T1000 (cell line): ENCODE measurements at regions not wholly inside any gene's neighbourhood (a gene's known extent, or its start where the extent isn't known, plus 50 kb on each side); places are given as distances from the start of the nearest gene placed in this dataset.

ENCODE experiments used
- DNase-seq: peaks from one replicate; lab custom pipeline; 2025; ENCODE audit warnings: mixed read lengths; lab: John Stamatoyannopoulos, UW

DNA sequence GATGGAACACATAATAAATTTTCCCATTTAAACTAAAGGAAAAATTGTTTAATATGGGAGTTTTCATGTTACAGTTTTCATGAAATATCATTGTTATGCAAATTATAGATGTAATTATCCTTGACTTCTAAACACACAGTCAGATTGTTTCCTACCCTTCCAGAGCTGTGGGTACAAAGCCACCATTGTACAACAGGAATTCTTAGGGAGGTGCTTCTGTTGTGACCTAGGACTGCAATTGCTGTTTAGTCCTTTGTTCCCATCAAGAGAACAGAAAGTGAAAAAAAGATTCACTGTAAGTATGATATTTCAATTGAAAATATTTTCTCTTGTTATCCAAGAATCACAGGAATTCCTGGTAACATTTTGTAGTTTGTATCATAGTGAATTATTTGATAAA is 455.3 kb upstream of the NAALADL2 start:
- DNase-seq: no peak

DNA sequence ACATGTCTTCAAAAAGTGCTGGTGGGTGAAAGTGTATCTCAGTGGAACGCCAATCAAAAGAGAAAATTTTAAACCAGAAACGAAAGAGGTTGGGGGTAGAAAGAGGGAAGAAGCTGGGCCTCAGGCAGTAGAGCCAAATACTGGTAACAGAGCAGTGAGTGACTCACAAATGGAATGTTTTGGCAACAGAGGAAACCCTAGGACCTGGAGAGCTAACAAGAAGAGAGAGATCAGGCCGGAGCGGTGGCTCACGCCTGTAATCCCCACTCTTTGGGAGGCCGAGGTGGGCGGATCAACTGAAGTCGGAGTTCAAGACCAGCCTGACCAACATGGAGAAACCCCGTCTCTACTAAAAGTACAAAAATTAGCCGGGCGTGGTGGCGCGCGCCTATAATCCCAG is 450.8 kb upstream of the NAALADL2 start:
- DNase-seq: no peak

- no peak for DNase-seq
These were observed 449.9 kb upstream of the NAALADL2 start for GRCh38 chr3:174409086-174409743.

DNA sequence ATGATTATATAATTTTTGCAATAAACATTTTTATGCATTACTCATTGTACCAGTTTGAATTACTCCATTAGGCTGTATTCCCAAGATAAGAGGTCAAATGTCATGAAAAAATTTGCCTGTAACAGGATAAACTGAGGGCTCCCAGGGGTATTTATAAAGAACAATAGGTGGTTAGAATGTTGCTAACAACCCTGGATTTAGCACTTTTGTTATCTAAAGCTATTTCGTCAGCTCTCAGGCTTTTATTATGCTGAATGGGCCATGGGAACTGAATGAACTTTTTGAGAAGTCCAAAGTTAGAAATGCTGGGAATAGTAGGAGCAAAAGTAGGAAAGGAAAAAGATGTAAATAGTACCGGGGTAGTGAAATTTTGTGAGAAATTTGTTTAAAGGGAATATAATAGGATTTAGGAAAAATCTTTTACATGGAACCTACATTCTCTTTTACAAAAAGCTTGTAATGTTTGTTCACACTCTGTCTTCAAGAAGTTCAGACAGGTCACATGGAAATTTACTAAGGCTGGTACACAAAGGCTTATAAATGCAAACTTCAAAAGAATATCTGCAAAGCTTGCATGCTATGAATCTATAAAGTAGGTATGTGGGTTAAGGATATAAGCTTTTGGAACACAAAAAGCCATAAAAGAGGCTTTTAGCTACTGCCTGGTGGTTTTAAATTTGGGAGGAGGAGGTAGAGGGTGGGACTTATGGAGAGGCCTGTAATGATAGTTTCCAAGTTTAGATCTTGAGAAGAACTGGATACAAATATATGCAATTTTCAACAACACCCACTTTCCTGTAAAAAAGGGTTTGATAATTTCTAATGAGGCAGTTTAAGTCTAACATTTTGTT is 445.8 kb upstream of the NAALADL2 start:
- DNase-seq: no peak

- DNase-seq: no peak
These were observed 444.2 kb upstream of the NAALADL2 start for GRCh38 chr3:174414902-174415301.

GRCh38 chr3:174417573-174417972 is 441.6 kb upstream of the NAALADL2 start:
- no peak for DNase-seq

DNA sequence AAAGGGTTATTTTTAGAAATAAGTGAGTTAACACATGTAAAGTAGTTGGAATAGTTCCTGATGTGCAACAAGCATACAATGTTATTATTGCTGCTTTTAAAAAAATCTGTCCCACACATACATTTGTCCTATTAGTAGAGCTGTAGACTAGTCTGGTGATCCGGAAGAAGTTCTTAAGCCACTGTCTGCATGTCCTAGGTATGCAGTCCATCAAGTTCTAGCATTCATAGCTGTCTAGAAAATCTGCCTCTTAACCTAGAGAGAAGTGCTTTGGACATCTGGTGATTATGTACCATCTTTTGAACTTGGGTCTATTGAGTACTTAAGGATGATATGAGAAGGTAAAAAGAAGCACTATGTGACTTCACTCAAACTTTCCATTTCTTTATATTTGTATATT is 439.9 kb upstream of the NAALADL2 start:
- DNase-seq: no peak

DNA sequence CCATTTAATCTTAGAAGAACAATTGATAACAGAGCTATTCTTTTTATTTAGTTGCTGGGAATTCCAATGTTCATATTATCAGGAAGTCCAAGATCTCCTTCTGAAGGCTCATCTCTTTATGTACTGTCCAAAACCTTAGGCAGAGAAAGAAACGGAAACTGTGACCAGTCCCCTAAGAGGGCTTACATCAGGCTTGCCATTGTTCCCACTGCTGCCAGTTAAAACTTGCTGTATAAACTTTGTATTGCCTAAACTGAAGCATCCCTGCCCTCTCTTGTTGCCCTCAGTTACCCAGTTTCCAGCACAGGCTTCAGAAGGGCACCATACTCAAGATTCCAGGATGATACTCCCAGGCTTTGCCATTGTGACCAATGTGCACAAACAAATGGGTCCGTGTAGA is 435.2 kb upstream of the NAALADL2 start:
- DNase-seq: no peak

- no peak for DNase-seq
These were observed 434.5 kb upstream of the NAALADL2 start for GRCh38 chr3:174424656-174425055.

- DNase-seq: no peak
These were observed 433.7 kb upstream of the NAALADL2 start for GRCh38 chr3:174425422-174425821.

- no peak for DNase-seq
These were observed 428.1 kb upstream of the NAALADL2 start for GRCh38 chr3:174430986-174431385.

GRCh38 chr3:174431717-174432116 is 427.4 kb upstream of the NAALADL2 start:
- DNase-seq: no peak

GRCh38 chr3:174436367-174436766 is 422.8 kb upstream of the NAALADL2 start:
- DNase-seq: no peak

DNA sequence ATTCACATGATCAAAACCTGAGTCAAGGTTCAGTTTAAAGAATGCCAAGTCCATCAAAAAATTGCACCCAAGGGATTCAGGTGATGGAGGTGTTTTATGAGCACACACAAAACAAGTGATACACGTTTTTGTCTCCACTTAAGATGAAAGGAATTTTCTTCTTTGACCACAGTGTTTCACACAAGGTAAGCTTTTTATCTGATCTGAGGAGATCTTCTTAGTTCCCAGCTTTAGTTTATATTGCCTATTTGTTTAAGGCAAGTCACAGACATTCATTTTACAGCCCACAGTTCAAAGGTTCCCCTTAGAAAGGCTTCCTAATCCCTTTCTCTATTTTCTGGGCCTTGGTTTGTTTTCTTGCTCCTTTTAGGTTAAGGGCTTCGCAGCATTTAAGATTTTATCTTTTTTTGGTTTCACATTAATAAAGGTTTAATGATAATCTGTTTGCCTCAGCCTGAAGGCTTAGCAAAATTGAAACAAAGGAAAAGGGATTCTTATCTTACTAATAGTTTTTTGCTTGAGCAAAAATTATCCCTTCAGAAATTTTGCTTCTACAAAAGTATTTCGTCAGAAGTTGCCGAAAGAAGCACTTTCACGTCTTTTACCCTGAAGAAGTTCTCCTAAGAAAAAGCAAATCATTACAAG is 420.5 kb upstream of the NAALADL2 start:
- no peak for DNase-seq

- DNase-seq: peak; percentile 64
These were observed 419.5 kb upstream of the NAALADL2 start for GRCh38 chr3:174439331-174440252.

GRCh38 chr3:174440253-174440701 is 418.9 kb upstream of the NAALADL2 start:
- DNase-seq: no peak

DNA sequence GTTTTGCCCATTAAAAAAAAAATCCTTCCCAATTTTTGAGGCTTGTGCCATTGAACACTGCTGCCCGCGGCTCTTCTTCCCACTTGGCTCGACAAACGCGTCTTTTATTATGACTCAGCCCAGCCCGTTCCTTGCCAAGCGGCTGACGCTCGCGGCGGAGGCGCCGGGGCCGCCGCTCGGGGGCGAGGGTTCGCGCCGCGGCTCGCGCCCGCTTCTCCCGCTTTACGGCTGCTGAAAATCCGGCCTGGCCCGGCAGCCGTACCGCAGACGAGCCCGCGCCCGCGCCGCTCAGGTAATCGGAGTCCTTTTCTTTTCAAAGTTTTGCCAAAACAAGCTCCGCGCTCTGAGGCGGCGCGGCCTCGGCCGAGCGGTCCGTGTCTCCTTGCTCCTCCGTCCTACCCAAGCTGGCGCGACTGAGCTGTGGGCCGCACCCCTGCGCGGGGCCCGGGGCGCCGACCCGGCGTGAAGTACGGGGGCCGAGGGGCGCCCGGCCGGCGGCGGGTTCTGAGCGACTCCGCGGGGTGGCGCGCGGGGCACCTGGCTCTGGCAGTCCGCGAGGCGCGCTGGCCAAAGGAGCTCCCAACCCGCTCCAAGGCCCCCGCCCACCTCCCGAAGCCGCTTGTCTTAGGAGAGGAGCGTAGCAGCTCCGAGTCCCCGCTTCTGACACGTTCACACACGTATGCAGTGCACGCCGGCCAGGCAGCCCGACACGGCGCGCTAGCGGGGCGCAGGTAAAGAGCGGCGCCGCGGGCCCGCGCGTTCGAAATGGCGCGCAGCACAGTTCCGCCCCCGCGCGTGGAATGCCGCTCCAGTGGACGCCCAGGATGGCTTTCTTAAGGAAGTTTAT is 418.2 kb upstream of the NAALADL2 start:
- peak; percentile 92 for DNase-seq

- DNase-seq: no peak
These were observed 417.4 kb upstream of the NAALADL2 start for GRCh38 chr3:174441588-174442301.

- no peak for DNase-seq
These were observed 416.8 kb upstream of the NAALADL2 start for GRCh38 chr3:174442302-174442682.

GRCh38 chr3:174444391-174444790 is 414.7 kb upstream of the NAALADL2 start:
- DNase-seq: no peak
